Omental fat pad (tissue), 3 donors: ENCODE measurements at regions not wholly inside any gene's neighbourhood (a gene's known extent, or its start where the extent isn't known, plus 50 kb on each side); places are given as distances from the start of the nearest gene placed in this dataset.
"Not testable (repeated sequence)": the region's sequence is repeated elsewhere in the genome, so short reads cannot be mapped to it uniquely, and the experiment has no call there.

Experiments
- ATAC-seq: fragments of 150-250 bp; one replicate; pipeline ENCODE4 v1.9.1; 2016; ENCODE audit warnings: mild to moderate bottlenecking, moderate library complexity; ENCODE audit not compliant: low FRiP score
- DNase-seq: peaks from one replicate; pipeline ENCODE4 v3.0.0-alpha.2; 2019; ENCODE audit warnings: low spot score
- TF ChIP-seq, protein P1 (sequence below), 3 donors: fragments of 450-650 bp; IDR thresholded peaks; one replicate each; pipeline ENCODE4 v1.5.1; 2016 to 2017; ENCODE audit warnings: antibody characterized with exemption in 3 of 3, mild to moderate bottlenecking in 3 of 3, moderate library complexity in 2 of 3

DNA sequence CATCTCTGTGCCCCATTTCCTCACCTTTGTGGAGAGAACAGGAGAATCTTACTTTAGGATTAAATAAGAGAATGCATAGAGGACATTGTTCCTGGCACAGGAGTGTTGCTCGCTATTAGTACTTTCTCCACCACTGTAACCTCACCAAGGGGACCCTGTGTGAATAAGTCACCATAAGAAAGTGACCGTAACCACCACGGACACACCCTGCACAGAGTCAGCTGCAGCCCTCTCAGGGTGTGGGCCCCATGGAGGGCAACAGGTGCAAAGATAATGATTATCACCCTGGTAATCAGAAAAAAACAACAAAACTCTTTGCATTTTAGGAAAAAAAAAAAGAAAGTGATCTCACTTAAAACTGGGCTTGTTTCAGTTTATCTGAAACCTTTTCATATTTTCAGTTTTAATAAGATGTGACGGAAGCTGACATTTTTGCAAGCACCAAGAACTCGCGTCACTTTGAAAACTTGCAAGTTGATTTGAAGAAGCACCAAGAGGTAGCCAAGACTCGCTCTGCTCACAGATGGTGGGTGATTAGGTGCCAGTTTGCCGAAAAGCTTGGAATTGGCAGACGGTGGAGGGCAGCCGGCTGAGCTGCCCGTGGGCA is 87.0 kb upstream of the VRK1 start:
- DNase-seq (no peak), ATAC-seq (no peak)
- TF ChIP-seq, protein P1, sequence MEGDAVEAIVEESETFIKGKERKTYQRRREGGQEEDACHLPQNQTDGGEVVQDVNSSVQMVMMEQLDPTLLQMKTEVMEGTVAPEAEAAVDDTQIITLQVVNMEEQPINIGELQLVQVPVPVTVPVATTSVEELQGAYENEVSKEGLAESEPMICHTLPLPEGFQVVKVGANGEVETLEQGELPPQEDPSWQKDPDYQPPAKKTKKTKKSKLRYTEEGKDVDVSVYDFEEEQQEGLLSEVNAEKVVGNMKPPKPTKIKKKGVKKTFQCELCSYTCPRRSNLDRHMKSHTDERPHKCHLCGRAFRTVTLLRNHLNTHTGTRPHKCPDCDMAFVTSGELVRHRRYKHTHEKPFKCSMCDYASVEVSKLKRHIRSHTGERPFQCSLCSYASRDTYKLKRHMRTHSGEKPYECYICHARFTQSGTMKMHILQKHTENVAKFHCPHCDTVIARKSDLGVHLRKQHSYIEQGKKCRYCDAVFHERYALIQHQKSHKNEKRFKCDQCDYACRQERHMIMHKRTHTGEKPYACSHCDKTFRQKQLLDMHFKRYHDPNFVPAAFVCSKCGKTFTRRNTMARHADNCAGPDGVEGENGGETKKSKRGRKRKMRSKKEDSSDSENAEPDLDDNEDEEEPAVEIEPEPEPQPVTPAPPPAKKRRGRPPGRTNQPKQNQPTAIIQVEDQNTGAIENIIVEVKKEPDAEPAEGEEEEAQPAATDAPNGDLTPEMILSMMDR (IDR thresholded peaks at IDR 0.05): no peak

DNA sequence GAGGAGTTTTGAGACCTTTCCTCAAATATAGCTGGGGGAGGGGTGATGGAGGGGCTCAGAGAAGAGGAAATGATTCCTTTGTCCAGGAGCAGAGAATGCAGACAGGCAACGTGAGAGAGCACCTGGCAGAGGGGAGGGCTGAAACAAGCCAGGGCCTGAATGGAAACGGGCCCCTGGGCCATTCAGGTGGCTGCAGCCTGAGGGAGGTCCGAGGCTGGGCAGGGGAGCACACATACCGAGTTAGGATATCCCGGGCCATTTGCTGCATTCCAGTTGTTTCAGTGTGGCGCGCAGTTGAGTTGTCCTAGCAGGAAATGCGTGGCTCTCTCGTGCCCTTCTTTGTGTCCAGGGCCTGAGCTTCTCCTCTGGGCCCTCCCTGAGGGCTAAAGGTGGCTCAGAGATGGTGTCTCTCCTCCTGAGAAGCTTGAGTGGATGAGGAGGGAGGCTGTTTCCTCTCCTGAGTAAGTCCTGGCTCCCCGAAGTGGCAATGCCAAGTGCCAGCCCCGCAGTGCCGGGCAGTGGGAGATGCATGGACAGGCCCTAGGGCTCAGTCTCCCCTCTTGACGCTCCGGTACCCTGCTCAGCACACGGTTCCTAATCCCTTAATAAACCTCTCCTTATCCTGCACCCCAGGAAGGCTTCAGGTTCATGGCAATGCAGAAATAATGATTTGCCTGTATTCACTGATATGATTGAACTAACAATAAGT is 85.5 kb upstream of the VRK1 start:
- TF ChIP-seq, protein P1 (IDR thresholded peaks at IDR 0.05): no peak
- DNase-seq: no peak
- no peak for ATAC-seq

DNA sequence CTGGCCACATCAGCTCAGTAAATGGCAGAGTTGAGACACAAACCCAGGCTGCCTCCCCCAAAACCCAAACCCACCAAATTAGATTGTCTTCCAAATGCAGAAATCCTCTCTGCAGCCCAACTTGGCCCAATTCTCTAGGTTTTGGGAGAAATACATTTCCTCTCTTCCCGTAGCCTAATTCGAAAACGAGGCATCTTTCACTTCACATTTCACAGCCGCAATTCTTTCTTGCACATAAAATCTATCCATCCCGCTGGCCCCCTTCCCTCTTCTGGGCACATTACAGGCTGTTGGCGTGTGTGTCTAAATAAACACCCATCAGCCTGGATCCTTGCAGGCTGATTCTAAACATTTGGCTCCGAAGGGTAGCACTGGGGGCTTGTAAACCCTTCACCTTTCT is 83.8 kb upstream of the VRK1 start:
- TF ChIP-seq, protein P1 (IDR thresholded peaks at IDR 0.05): no peak
- DNase-seq: no peak
- ATAC-seq: no peak

DNA sequence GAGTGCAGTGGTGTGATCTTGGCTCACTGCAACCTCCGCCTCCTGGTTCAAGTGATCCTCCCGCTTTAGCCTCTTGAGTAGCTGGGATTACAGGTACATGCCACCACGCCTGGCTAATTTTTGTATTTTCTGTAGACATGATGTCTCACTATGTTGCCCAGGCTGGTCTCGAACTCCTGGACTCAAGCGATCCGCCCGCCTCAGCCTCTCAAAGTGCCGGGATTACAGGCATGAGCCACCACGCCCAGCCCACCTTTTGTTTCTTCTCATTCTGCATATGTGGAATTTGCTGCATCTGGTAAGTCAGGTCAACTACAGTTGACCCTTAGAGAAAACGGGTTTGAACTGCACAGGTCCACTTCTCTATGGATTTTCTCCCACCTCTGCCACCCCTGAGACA is 82.6 kb upstream of the VRK1 start:
- DNase-seq, ATAC-seq: not testable (repeated sequence)

DNA sequence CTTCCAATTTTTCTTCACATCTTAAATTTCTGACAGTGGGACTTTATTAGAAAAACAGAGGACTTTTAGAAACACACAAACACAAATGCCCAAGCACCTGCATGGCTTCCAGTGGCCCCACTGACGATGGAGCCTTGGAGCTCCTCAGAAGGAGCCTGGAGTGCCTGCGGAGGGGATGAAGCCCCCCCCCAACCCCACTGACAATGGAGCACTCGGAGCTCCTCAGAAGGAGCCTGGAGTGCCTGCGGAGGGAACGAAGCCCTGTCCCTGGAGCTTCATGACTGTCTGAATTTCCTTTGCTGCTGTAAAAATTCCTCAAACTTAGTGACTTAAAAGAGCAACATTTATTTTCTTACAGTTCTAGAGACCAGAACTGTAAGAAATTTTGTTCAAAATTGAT is 80.1 kb upstream of the VRK1 start:
- DNase-seq (no peak), ATAC-seq (no peak)
- TF ChIP-seq, protein P1 (IDR thresholded peaks at IDR 0.05): no peak

DNA sequence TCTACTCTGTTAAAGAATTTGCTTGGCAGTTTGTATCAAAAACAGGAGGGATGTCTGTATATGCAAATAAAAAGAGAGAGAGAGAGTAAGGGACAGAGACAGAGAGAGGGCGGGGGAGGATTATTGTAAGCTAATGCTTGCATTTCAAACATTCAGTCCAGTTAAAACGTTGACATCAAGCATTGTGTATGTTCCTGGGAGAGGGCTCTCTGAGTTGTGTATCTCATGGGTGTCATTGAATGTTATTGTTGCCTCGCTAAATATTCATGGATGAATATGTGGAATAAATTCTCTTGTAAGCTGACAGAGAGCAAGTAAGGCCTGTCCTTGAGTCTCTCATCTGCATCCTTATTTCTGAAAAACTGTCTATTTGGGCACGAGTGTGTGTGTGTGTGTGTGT is 78.8 kb upstream of the VRK1 start:
- TF ChIP-seq, protein P1 (IDR thresholded peaks at IDR 0.05): no peak
- ATAC-seq (no peak), DNase-seq (no peak)

DNA sequence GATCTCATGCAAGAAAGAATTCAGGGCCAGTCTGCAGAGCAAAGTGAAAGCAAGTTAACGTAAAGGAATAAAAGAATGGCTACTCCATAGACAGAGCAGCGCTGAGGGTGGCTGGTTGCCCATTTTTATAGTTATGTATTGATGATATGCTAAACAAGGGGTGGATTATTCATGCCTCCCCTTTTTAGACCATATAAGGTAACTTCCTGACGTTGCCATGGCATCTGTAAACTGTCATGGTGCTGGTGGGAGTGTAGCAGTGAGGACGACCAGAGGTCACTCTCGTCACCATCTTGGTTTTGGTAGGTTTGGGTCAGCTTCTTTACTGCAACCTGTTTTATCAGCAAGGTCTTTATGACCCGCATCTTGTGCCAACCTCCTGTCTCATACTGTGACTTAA is 76.5 kb upstream of the VRK1 start:
- not testable (repeated sequence) for DNase-seq, ATAC-seq

DNA sequence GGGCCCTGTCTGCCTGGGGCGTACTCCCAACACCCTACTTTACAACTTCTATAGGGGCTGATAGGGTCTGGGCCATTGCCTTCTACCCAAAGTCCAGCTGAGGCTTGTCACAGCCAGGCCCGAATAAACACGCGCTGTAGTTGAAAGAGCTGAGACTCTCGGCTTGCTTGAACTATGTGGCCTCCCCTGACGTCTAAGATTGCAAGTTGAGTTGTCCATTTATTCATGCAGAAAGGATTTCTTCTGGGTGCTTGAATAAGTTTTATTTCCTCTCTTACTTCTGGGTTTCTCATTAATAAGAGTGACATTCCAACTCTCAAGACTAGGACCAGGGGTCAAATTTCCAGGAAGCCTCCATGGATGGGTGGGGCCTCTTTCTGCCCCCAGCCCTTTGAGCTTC is 74.4 kb upstream of the VRK1 start:
- DNase-seq (no peak), ATAC-seq (no peak)
- TF ChIP-seq, protein P1 (IDR thresholded peaks at IDR 0.05): no peak
